ENCODE measurements at regions not wholly inside any gene's neighbourhood (a gene's known extent, or its start where the extent isn't known, plus 50 kb on each side); places are given as distances from the start of the nearest gene placed in this dataset.

GRCh38 chr11:23497040-23497439 lies 636.8 kb upstream of the CCDC179 start:
- no peak for DNase-seq

GRCh38 chr11:23502389-23502788 lies 642.1 kb upstream of the CCDC179 start:
- no peak for DNase-seq

GRCh38 chr11:23502826-23503225 lies 642.6 kb upstream of the CCDC179 start:
- DNase-seq: no peak

- no peak for DNase-seq
Measured at GRCh38 chr11:23509023-23509422, 648.7 kb upstream of the CCDC179 start.

GRCh38 chr11:23509821-23510220 lies 649.5 kb upstream of the CCDC179 start:
- no peak for DNase-seq

GRCh38 chr11:23519194-23519593 lies 658.9 kb upstream of the CCDC179 start:
- DNase-seq: no peak

GRCh38 chr11:23520226-23520960 lies 660.1 kb upstream of the CCDC179 start:
- DNase-seq: no peak

- no peak for DNase-seq
Measured at GRCh38 chr11:23536907-23537306, 676.6 kb upstream of the CCDC179 start.

- no peak for DNase-seq
Measured at GRCh38 chr11:23539556-23539955, 679.3 kb upstream of the CCDC179 start.

- DNase-seq: peak; percentile 30
Measured at GRCh38 chr11:23540101-23540561, 679.9 kb upstream of the CCDC179 start.

- DNase-seq: no peak
Measured at GRCh38 chr11:23542189-23542588, 681.9 kb upstream of the CCDC179 start.

- no peak for DNase-seq
Measured at GRCh38 chr11:23542816-23543215, 682.5 kb upstream of the CCDC179 start.

- no peak for DNase-seq
Measured at GRCh38 chr11:23543651-23544222, 683.5 kb upstream of the CCDC179 start.

- DNase-seq: no peak
Measured at GRCh38 chr11:23551706-23552105, 691.4 kb upstream of the CCDC179 start.

- no peak for DNase-seq
Measured at GRCh38 chr11:23554002-23554401, 693.7 kb upstream of the CCDC179 start.

- no peak for DNase-seq
Measured at GRCh38 chr11:23555085-23555484, 694.8 kb upstream of the CCDC179 start.

GRCh38 chr11:23556163-23556750 lies 696.0 kb upstream of the CCDC179 start:
- no peak for DNase-seq

GRCh38 chr11:23563591-23563990 lies 703.3 kb upstream of the CCDC179 start:
- DNase-seq: no peak

GRCh38 chr11:23564370-23564769 lies 704.1 kb upstream of the CCDC179 start:
- peak; percentile 2 for DNase-seq

- DNase-seq: no peak
Measured at GRCh38 chr11:23569134-23569533, 708.9 kb upstream of the CCDC179 start.

GRCh38 chr11:23569547-23569946 lies 709.3 kb upstream of the CCDC179 start:
- no peak for DNase-seq

GRCh38 chr11:23570828-23571227 lies 710.6 kb upstream of the CCDC179 start:
- no peak for DNase-seq

- no peak for DNase-seq
Measured at GRCh38 chr11:23573429-23573828, 713.2 kb upstream of the CCDC179 start.

- no peak for DNase-seq
Measured at GRCh38 chr11:23574149-23574548, 713.9 kb upstream of the CCDC179 start.
